ENCODE measurements at regions not wholly inside any gene's neighbourhood (a gene's known extent, or its start where the extent isn't known, plus 50 kb on each side); places are given as distances from the start of the nearest gene placed in this dataset.

DNA sequence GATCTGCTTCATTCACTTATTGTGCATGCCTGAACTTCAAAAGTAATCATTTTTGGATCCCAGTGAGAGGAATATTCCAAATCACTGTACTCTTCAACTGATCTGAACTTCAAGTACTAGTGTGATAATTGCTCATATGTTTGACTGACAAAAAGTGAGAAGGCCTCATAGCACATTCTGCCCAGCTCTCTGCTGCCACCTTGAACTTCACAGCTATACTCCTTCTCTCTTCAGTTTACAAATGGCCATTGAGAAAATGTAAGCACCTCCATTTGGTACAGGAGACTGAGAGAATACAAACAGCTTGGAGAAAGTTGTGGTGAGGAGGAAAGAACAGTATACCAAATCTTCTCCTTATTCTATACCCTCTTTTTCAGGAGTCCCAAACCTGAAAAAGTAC lies 946.0 kb upstream of the CHAC2 start:
- Histone ChIP-seq H3K9me3 (replicated peaks; ENCODE audit: insufficient read depth, low read length) (no peaks in the 10 kb centered on the region), H3K4me3 (ENCODE audit: low read length) (no peak overlapping the region), H3F3A (ENCODE audit: insufficient read depth, low read length) (no peaks in the 10 kb centered on the region), H3K79me2 (ENCODE audit: low read length) (no peaks in the 10 kb centered on the region), H3K27ac (ENCODE audit: low read length) (no peak overlapping the region), H2AFZ (ENCODE audit: low read length) (no peak overlapping the region), H3K4me1 (ENCODE audit: low read length) (no peaks in the 10 kb centered on the region), H3K9me2 (replicated peaks; ENCODE audit: insufficient read depth, low read length) (no peaks in the 10 kb centered on the region), H3K9ac (ENCODE audit: low read length) (no peak overlapping the region), H4K20me1 (ENCODE audit: insufficient read depth, low read length) (no peaks in the 10 kb centered on the region), H3K36me3 (replicated peaks; ENCODE audit: insufficient read depth, low read length) (no peaks in the 10 kb centered on the region), H3K27me3 (replicated peaks; ENCODE audit: insufficient read depth, low read length) (no peaks in the 10 kb centered on the region), H3K4me2 (ENCODE audit: low read depth, low read length) (no peak overlapping the region)
- peak; percentile 7 for DNase-seq
- TF ChIP-seq EZH2 (optimal IDR thresholded peaks at IDR 0.05; ENCODE audit: low read depth, low read length), result no peak
- TF ChIP-seq, protein P1, sequence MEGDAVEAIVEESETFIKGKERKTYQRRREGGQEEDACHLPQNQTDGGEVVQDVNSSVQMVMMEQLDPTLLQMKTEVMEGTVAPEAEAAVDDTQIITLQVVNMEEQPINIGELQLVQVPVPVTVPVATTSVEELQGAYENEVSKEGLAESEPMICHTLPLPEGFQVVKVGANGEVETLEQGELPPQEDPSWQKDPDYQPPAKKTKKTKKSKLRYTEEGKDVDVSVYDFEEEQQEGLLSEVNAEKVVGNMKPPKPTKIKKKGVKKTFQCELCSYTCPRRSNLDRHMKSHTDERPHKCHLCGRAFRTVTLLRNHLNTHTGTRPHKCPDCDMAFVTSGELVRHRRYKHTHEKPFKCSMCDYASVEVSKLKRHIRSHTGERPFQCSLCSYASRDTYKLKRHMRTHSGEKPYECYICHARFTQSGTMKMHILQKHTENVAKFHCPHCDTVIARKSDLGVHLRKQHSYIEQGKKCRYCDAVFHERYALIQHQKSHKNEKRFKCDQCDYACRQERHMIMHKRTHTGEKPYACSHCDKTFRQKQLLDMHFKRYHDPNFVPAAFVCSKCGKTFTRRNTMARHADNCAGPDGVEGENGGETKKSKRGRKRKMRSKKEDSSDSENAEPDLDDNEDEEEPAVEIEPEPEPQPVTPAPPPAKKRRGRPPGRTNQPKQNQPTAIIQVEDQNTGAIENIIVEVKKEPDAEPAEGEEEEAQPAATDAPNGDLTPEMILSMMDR (IDR thresholded peaks at IDR 0.05; ENCODE audit: low read length), result peak; percentile 21

DNA sequence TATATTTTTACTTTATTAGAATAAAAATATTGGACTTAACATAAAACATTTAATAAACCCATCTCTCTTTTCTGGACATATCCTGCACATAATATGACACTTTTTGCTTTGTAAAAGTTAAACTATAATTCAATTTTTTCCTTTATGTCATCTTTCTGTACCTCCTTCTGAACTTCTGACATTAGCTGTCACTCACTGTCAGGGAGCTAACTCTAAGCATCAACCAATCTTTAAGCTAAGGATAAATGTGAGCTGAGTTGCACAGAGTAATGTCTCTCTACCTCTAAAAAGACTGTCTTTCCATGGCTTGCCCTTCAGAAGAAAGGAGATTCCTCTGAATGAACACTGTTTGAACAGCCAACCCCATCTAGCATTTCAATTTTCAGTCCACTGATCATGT lies 948.6 kb upstream of the CHAC2 start:
- DNase-seq, result no peak
- Histone ChIP-seq H3K4me1 (ENCODE audit: low read length) (no peaks in the 10 kb centered on the region), H3K9me2 (replicated peaks; ENCODE audit: insufficient read depth, low read length) (no peaks in the 10 kb centered on the region), H4K20me1 (ENCODE audit: insufficient read depth, low read length) (no peaks in the 10 kb centered on the region), H3K9ac (ENCODE audit: low read length) (no peak overlapping the region), H3F3A (ENCODE audit: insufficient read depth, low read length) (no peaks in the 10 kb centered on the region), H3K4me2 (ENCODE audit: low read depth, low read length) (no peak overlapping the region), H3K27me3 (replicated peaks; ENCODE audit: insufficient read depth, low read length) (no peaks in the 10 kb centered on the region), H2AFZ (ENCODE audit: low read length) (no peak overlapping the region), H3K27ac (ENCODE audit: low read length) (no peak overlapping the region), H3K36me3 (replicated peaks; ENCODE audit: insufficient read depth, low read length) (no peaks in the 10 kb centered on the region), H3K9me3 (replicated peaks; ENCODE audit: insufficient read depth, low read length) (no peaks in the 10 kb centered on the region), H3K79me2 (ENCODE audit: low read length) (no peaks in the 10 kb centered on the region), H3K4me3 (ENCODE audit: low read length) (no peak overlapping the region)
- TF ChIP-seq EZH2 (optimal IDR thresholded peaks at IDR 0.05; ENCODE audit: low read depth, low read length) (no peak), EZH2phosphoT487 (IDR thresholded peaks at IDR 0.05; ENCODE audit: low read length) (no peak)
- TF ChIP-seq, protein P1 (IDR thresholded peaks at IDR 0.05; ENCODE audit: low read length), result no peak

DNA sequence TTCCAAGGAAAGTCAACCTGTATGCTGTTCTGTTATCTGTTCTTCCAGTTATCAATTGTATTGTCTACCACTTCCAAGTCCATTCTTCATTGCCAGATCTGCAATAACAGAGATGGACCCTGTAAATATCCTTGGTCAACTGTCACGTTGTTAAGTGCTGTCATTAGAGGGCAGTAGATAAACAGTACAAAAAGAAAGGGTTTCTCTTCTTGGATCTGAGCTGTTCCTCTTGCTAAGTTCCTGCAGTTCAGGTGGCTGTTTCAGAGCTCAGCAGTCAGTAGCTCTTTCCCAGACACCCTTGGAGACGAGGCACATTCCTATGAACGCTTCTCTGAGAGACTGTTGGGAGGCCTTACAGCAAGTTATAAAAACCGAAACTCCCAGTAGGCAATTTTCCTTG lies 957.1 kb upstream of the CHAC2 start:
- TF ChIP-seq EZH2 (optimal IDR thresholded peaks at IDR 0.05; ENCODE audit: low read depth, low read length) (no peak), EZH2phosphoT487 (IDR thresholded peaks at IDR 0.05; ENCODE audit: low read length) (no peak)
- TF ChIP-seq, protein P1 (IDR thresholded peaks at IDR 0.05; ENCODE audit: low read length), result peak; percentile 56
- no peak overlapping the region for H3K4me2 ChIP-seq (ENCODE audit: low read depth, low read length)
- no peaks in the 10 kb centered on the region for H3K4me1 ChIP-seq (ENCODE audit: low read length)
- H3K27ac ChIP-seq (ENCODE audit: low read length), result no peak overlapping the region
- H3K9me2 ChIP-seq (replicated peaks; ENCODE audit: insufficient read depth, low read length), result no peaks in the 10 kb centered on the region
- no peaks in the 10 kb centered on the region for H3K79me2 ChIP-seq (ENCODE audit: low read length)
- H3K36me3 ChIP-seq (replicated peaks; ENCODE audit: insufficient read depth, low read length), result no peaks in the 10 kb centered on the region
- peak overlapping the region; percentile 14; the same call in 1 of the 2 replicates for H2AFZ ChIP-seq (ENCODE audit: low read length)
- H3F3A ChIP-seq (ENCODE audit: insufficient read depth, low read length), result no peaks in the 10 kb centered on the region
- H3K4me3 ChIP-seq (ENCODE audit: low read length), result no peak overlapping the region
- H4K20me1 ChIP-seq (ENCODE audit: insufficient read depth, low read length), result no peaks in the 10 kb centered on the region
- peak; percentile 50 for DNase-seq
- no peaks in the 10 kb centered on the region for H3K27me3 ChIP-seq (replicated peaks; ENCODE audit: insufficient read depth, low read length)
- H3K9ac ChIP-seq (ENCODE audit: low read length), result no peak overlapping the region
- H3K9me3 ChIP-seq (replicated peaks; ENCODE audit: insufficient read depth, low read length), result no peaks in the 10 kb centered on the region
